Endothelial cell of umbilical vein (primary cell): ENCODE measurements at regions not wholly inside any gene's neighbourhood (a gene's known extent, or its start where the extent isn't known, plus 50 kb on each side); places are given as distances from the start of the nearest gene placed in this dataset.

Experiments used
- EZH2 ChIP-seq: IDR thresholded peaks from 2 replicates; pipeline ENCODE4 v1.6.1; 2012; ENCODE audit warnings: borderline replicate concordance, low read depth, mild to moderate bottlenecking, moderate library complexity, low read length, inconsistent platforms; ENCODE audit not compliant: severe bottlenecking
- GATA2 ChIP-seq: IDR thresholded peaks from 2 replicates; pipeline ENCODE4 v1.7.0; 2011; ENCODE audit warnings: low read depth, mild to moderate bottlenecking, moderate library complexity, mixed read lengths, low read length; ENCODE audit not compliant: insufficient read length, insufficient read depth
- MYC ChIP-seq: IDR thresholded peaks from one replicate; pipeline ENCODE4 v1.6.1; 2011; ENCODE audit warnings: mild to moderate bottlenecking, low read depth, low read length
- POLR2A ChIP-seq: IDR thresholded peaks from 2 replicates; pipeline ENCODE4 v1.6.1; 2012; ENCODE audit warnings: low read depth, mild to moderate bottlenecking, control low read depth, low read length
- POLR2AphosphoS5 ChIP-seq: IDR thresholded peaks from 2 replicates; pipeline ENCODE4 v1.6.1; 2012; ENCODE audit warnings: low read depth, mild to moderate bottlenecking, control low read depth, low read length, moderate library complexity; ENCODE audit not compliant: insufficient read depth
- TF ChIP-seq, protein P1 (sequence below), 2 donors: IDR thresholded peaks; 1 replicate in 1 of 2; 2 replicates in 1 of 2; pipeline ENCODE4 v1.5.1; 2011; ENCODE audit warnings: low read length in 2 of 2, mild to moderate bottlenecking in 2 of 2, moderate library complexity in 2 of 2, control low read depth in 1 of 2, inconsistent platforms in 1 of 2, low read depth in 1 of 2; ENCODE audit not compliant: insufficient read depth in 1 of 2; ENCODE audit errors: extremely low read depth in 1 of 2

DNA sequence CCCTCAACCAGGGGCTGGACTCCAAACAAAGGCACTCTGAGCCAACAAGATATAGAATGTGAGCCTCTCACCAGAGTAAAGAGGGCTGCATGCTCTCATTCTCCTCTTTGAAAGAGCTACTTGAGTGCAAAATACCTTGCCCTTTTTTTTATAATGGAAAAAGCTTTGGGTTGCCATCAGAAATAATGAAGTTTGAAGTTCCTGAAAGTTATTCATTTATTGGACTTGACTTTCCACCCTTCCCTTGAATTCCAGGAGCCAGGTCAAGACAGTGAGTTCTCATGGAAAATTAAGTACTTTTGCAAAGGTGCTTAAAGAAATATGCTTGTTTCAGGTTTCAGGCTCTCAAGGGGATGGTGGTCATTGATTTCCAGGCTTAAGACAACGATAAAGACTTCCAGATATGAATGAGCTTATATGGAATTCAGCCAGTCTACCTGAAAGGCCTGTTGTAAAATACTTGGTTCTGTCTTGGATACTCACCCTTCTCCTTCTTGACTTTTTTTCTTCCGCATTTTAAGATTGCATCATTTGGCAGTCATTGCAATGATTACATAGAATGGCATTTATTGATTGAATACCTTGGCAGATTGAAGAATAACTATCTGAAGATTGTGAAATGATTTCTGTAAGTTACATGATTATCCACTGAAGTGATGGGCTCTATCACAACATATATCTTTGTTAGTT, 696.4 kb downstream of the INHBA start:
- TF ChIP-seq, protein P1, sequence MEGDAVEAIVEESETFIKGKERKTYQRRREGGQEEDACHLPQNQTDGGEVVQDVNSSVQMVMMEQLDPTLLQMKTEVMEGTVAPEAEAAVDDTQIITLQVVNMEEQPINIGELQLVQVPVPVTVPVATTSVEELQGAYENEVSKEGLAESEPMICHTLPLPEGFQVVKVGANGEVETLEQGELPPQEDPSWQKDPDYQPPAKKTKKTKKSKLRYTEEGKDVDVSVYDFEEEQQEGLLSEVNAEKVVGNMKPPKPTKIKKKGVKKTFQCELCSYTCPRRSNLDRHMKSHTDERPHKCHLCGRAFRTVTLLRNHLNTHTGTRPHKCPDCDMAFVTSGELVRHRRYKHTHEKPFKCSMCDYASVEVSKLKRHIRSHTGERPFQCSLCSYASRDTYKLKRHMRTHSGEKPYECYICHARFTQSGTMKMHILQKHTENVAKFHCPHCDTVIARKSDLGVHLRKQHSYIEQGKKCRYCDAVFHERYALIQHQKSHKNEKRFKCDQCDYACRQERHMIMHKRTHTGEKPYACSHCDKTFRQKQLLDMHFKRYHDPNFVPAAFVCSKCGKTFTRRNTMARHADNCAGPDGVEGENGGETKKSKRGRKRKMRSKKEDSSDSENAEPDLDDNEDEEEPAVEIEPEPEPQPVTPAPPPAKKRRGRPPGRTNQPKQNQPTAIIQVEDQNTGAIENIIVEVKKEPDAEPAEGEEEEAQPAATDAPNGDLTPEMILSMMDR (IDR thresholded peaks at IDR 0.05; ENCODE audit: extremely low read depth in 1 of 2, insufficient read depth in 1 of 2, low read depth in 1 of 2, low read length in 2 of 2) = no peak
- no peak for TF ChIP-seq EZH2
- TF ChIP-seq POLR2AphosphoS5 = no peak
- TF ChIP-seq POLR2A = no peak
- no peak for TF ChIP-seq MYC
- no peak for TF ChIP-seq GATA2
